SU-DHL-6 (cell line): ENCODE measurements at regions not wholly inside any gene's neighbourhood (a gene's known extent, or its start where the extent isn't known, plus 50 kb on each side); places are given as distances from the start of the nearest gene placed in this dataset.

Experiments
- H2AFZ ChIP-seq: fragments of 200-600 bp; sonication (generic); 2 replicates; pipeline ENCODE4 v1.6.1; 2014; ENCODE audit warnings: low read depth, mild to moderate bottlenecking, moderate library complexity, mixed read lengths, antibody characterized with exemption, low read length; ENCODE audit not compliant: severe bottlenecking
- H3F3A ChIP-seq: fragments of 200-600 bp; shearing (Covaris generic); 2 replicates; pipeline ENCODE4 v1.6.0; 2016; ENCODE audit warnings: antibody characterized with exemption, mild to moderate bottlenecking; ENCODE audit not compliant: insufficient read depth
- H3K27ac ChIP-seq: fragments of 200-600 bp; sonication (generic); 2 replicates; pipeline ENCODE4 v1.5.1; 2016; ENCODE audit warnings: low read depth, mild to moderate bottlenecking, low read length, moderate library complexity, mixed read lengths
- H3K27me3 ChIP-seq: fragments of 200-600 bp; sonication (generic), shearing (Covaris generic); 2 replicates; pipeline ENCODE4 v1.6.0; 2014; ENCODE audit warnings: mild to moderate bottlenecking, low read length
- H3K36me3 ChIP-seq: fragments of 200-600 bp; sonication (generic); 2 replicates; pipeline ENCODE4 v1.6.1; 2014; ENCODE audit warnings: mild to moderate bottlenecking, low read length, mixed read lengths
- H3K4me2 ChIP-seq: fragments of 300-600, 200-600 bp; shearing (Covaris generic), sonication (generic); 2 replicates; pipeline ENCODE4 v1.6.0; 2014; ENCODE audit warnings: low read length, low read depth, mild to moderate bottlenecking; ENCODE audit not compliant: poor library complexity, severe bottlenecking
- H3K4me3 ChIP-seq: fragments of 200-600 bp; sonication (generic); 2 replicates; pipeline ENCODE4 v1.5.1; 2014; ENCODE audit warnings: antibody characterized with exemption, low read length, mild to moderate bottlenecking, mixed read lengths; ENCODE audit not compliant: insufficient read depth, poor library complexity, severe bottlenecking
- H3K79me2 ChIP-seq: fragments of 200-600 bp; sonication (generic); 2 replicates; pipeline ENCODE4 v1.6.1; 2014; ENCODE audit warnings: mild to moderate bottlenecking, low read length, moderate library complexity; ENCODE audit not compliant: insufficient read depth
- H3K9ac ChIP-seq: fragments of 200-600 bp; sonication (generic); 2 replicates; pipeline ENCODE4 v1.7.0; 2014; ENCODE audit warnings: mild to moderate bottlenecking, low read length
- H3K9me2 ChIP-seq: fragments of 200-600 bp; sonication (generic); replicated peaks from 2 replicates; pipeline ENCODE4 v1.6.1; 2014; ENCODE audit warnings: low read length; ENCODE audit not compliant: insufficient read depth
- H3K9me3 ChIP-seq: fragments of 200-600 bp; sonication (generic); 2 replicates; pipeline ENCODE4 v1.6.1; 2014; ENCODE audit warnings: low read length, mixed read lengths; ENCODE audit not compliant: insufficient read depth
- H4K20me1 ChIP-seq: fragments of 200-600 bp; sonication (generic); 2 replicates; pipeline ENCODE4 v1.6.1; 2014; ENCODE audit warnings: low read depth, mild to moderate bottlenecking, antibody characterized with exemption, low read length, moderate library complexity, mixed read lengths
- EZH2phosphoT487 ChIP-seq: fragments of 200-600 bp; sonication (generic), shearing (Covaris generic); conservative IDR thresholded peaks from 2 replicates; pipeline ENCODE4 v1.6.1; 2018; ENCODE audit warnings: mild to moderate bottlenecking, antibody characterized with exemption, low read length, moderate library complexity, mixed read lengths
- TF ChIP-seq, protein P1 (sequence below): fragments of 200-600 bp; sonication (generic); IDR thresholded peaks from one replicate; pipeline ENCODE4 v1.5.1; 2017; ENCODE audit warnings: antibody characterized with exemption, mild to moderate bottlenecking, low read length, moderate library complexity; ENCODE audit not compliant: insufficient read depth, poor library complexity, severe bottlenecking

DNA sequence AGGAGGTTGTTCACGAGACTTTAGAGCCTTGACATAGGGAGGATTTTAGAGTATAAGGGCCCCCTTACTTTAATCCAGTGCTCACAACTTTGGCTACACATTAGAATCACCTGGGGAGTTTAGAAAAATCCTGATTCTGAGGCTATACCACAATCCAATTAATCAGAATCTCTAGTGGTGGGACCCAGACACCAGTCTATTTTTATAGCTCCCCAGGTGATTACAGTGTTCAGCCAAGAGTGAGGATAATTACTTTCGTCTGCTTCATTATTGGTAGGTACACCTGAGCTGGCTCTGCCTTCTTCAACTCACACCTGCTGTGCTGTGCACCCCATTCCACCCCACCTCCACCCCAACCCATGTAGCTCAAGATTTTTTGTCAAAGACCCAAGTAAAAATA is 141.3 kb upstream of the EPB41L4A start:
- TF ChIP-seq, protein P1, sequence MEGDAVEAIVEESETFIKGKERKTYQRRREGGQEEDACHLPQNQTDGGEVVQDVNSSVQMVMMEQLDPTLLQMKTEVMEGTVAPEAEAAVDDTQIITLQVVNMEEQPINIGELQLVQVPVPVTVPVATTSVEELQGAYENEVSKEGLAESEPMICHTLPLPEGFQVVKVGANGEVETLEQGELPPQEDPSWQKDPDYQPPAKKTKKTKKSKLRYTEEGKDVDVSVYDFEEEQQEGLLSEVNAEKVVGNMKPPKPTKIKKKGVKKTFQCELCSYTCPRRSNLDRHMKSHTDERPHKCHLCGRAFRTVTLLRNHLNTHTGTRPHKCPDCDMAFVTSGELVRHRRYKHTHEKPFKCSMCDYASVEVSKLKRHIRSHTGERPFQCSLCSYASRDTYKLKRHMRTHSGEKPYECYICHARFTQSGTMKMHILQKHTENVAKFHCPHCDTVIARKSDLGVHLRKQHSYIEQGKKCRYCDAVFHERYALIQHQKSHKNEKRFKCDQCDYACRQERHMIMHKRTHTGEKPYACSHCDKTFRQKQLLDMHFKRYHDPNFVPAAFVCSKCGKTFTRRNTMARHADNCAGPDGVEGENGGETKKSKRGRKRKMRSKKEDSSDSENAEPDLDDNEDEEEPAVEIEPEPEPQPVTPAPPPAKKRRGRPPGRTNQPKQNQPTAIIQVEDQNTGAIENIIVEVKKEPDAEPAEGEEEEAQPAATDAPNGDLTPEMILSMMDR: no peak
- no peak for TF ChIP-seq EZH2phosphoT487
- no peaks in the 10 kb centered on the region for H3K27me3 ChIP-seq
- no peak overlapping the region for H3K4me3 ChIP-seq
- H3K36me3 ChIP-seq: no peaks in the 10 kb centered on the region
- H3F3A ChIP-seq: no peaks in the 10 kb centered on the region
- no peak overlapping the region for H3K9ac ChIP-seq
- no peaks in the 10 kb centered on the region for H3K9me2 ChIP-seq
- H2AFZ ChIP-seq: no peak overlapping the region
- H3K9me3 ChIP-seq: peaks cover 15% of the 10 kb centered on the region; the same call in 1 of the 2 replicates
- no peaks in the 10 kb centered on the region for H4K20me1 ChIP-seq
- no peak overlapping the region for H3K27ac ChIP-seq
- no peaks in the 10 kb centered on the region for H3K79me2 ChIP-seq
- no peak overlapping the region for H3K4me2 ChIP-seq

DNA sequence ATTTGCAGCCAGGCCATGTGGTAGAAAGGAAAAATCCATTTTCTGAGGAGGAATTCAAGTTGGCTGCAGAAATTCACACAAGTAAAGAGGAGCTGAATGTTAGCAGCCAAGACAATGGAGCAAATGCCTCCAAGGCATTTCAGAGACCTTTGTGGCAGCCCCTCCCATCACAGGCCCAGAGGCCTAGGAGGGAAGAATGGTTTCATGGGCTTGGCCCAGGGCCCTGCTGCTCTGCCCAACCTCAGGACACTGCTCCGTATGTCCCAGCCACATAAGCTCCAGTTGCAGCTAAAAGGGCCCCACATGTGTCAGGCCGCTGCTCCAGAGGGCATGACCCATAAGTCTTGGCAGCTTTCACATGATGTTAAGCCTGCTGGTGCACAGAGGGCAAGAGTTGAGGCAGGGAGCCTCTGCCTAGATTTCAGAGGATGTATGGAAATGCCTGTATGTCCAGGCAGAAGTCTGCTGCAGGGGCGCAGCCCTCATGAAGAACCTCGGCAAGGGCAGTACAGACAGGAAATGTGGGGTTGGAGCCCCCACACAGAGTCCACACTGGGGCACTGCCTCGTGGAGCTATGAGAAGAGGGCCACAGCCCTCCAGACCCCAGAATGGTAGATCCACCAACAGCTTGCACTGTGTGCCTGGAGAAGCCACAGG is 144.2 kb upstream of the EPB41L4A start:
- Histone ChIP-seq H3K27me3 (no peaks in the 10 kb centered on the region), H3K4me3 (no peak overlapping the region), H3K79me2 (no peaks in the 10 kb centered on the region), H3K9me2 (no peaks in the 10 kb centered on the region), H4K20me1 (no peaks in the 10 kb centered on the region), H3K27ac (no peak overlapping the region), H2AFZ (no peak overlapping the region), H3K36me3 (no peaks in the 10 kb centered on the region), H3F3A (no peaks in the 10 kb centered on the region), H3K9me3 (peaks cover 15% of the 10 kb centered on the region; the same call in 1 of the 2 replicates), H3K9ac (no peak overlapping the region), H3K4me2 (no peak overlapping the region)
- TF ChIP-seq, protein P1: no peak
- no peak for TF ChIP-seq EZH2phosphoT487

DNA sequence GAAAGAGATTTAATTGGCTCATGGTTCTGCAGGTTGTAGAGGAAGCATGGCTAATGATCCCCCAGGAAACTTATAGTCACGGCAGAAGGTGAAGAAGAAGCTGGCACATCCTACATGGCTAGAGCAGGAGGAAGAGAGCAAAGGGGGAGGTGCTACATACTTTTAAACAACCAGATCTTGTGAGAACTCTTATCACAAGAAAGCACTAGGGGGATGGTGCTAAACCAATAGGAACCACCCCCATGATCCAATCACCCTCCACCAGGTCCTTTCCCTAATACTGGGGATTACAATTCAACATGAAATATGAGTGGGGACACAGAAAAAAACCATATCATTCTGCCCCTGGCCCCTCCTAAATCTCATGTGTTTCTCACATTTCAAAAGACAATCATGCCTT is 147.2 kb upstream of the EPB41L4A start:
- H3K9me2 ChIP-seq: no peaks in the 10 kb centered on the region
- H3K9me3 ChIP-seq: peaks cover 15% of the 10 kb centered on the region; the same call in 1 of the 2 replicates
- no peak overlapping the region for H3K9ac ChIP-seq
- H3F3A ChIP-seq: no peaks in the 10 kb centered on the region
- H2AFZ ChIP-seq: no peak overlapping the region
- H3K79me2 ChIP-seq: no peaks in the 10 kb centered on the region
- no peak overlapping the region for H3K4me2 ChIP-seq
- H3K27me3 ChIP-seq: no peaks in the 10 kb centered on the region
- no peaks in the 10 kb centered on the region for H4K20me1 ChIP-seq
- H3K4me3 ChIP-seq: no peak overlapping the region
- no peak overlapping the region for H3K27ac ChIP-seq
- TF ChIP-seq, protein P1: no peak
- no peak for TF ChIP-seq EZH2phosphoT487
- H3K36me3 ChIP-seq: no peaks in the 10 kb centered on the region
